ENCODE measurements at regions not wholly inside any gene's neighbourhood (a gene's known extent, or its start where the extent isn't known, plus 50 kb on each side); places are given as distances from the start of the nearest gene placed in this dataset.

DNA sequence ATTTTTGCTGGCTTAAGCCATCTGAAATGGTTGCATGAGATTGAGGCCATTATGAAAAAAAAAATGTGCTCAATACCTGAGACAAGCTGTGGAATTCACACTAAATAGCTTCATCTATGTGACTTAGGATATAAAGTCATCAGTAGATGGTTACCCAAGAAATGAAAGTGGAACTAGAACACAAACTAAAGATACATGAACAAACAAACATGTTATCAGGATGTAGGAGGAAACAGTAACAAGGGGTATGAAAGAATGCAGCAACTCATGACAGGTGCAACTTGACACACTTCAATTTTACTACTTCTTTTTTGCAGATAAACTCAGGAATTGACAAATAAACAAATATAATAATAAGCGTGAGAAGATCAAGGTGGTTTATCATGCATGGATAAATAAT lies 155.0 kb downstream of the WT1 start:
- TF ChIP-seq, protein P1, sequence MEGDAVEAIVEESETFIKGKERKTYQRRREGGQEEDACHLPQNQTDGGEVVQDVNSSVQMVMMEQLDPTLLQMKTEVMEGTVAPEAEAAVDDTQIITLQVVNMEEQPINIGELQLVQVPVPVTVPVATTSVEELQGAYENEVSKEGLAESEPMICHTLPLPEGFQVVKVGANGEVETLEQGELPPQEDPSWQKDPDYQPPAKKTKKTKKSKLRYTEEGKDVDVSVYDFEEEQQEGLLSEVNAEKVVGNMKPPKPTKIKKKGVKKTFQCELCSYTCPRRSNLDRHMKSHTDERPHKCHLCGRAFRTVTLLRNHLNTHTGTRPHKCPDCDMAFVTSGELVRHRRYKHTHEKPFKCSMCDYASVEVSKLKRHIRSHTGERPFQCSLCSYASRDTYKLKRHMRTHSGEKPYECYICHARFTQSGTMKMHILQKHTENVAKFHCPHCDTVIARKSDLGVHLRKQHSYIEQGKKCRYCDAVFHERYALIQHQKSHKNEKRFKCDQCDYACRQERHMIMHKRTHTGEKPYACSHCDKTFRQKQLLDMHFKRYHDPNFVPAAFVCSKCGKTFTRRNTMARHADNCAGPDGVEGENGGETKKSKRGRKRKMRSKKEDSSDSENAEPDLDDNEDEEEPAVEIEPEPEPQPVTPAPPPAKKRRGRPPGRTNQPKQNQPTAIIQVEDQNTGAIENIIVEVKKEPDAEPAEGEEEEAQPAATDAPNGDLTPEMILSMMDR (IDR thresholded peaks at IDR 0.05) = no peak
- TF ChIP-seq POLR2A (IDR thresholded peaks at IDR 0.05; ENCODE audit: low read length) (no peak), JUN (IDR thresholded peaks at IDR 0.05) (no peak), KDM1A (IDR thresholded peaks at IDR 0.05; ENCODE audit: low read depth) (no peak), EP300 (IDR thresholded peaks at IDR 0.05) (no peak)

All from A549 (cell line).